A549 (cell line): ENCODE measurements at regions not wholly inside any gene's neighbourhood (a gene's known extent, or its start where the extent isn't known, plus 50 kb on each side); places are given as distances from the start of the nearest gene placed in this dataset.

ENCODE experiments used
- ATAC-seq, 2 experiments: fragments of 200-7000 bp in 1 of 2; fragments of >200 bp in 1 of 2; cut with Nextera tagmentation in 1 of 2; cut with Tn5 transposase in 1 of 2; 3 replicates each; pipeline versions ENCODE4 v1.8.0 to v1.9.1; 2018 to 2020; ENCODE audit warnings: mild to moderate bottlenecking in 1 of 2, moderate library complexity in 1 of 2
- CTCF ChIA-PET: fragments of 300-600 bp; sonication (Branson Sonifier 250); formaldehyde crosslinking; extraction: SDS; loops from one replicate; lab custom pipeline; 2021; ENCODE audit warnings: antibody characterized with exemption, inconsistent platforms; lab: Yijun Ruan, JAX
- POLR2A ChIA-PET: fragments of 350-600 bp; formaldehyde crosslinking; extraction: SDS; loops from one replicate; lab custom pipeline; 2021; ENCODE audit warnings: antibody characterized with exemption, inconsistent platforms; lab: Yijun Ruan, JAX
- DNase-seq, 2 experiments: peaks; one replicate each; pipeline versions ENCODE4 v3.0.0 to v3.0.0-alpha.2; 2011 to 2016; ENCODE audit warnings: low read depth in 1 of 2, low spot score in 1 of 2
- FAIRE-seq: peaks from 2 replicates; lab custom pipeline; 2011; peaks lifted over from hg19 to GRCh38; lab: Jason Lieb, UNC
- H3K27ac ChIP-seq, 2 experiments: fragments of >200 bp; sonication (Bioruptor Twin); formaldehyde crosslinking; 3 replicates each; pipeline ENCODE4 v1.5.1; 2016 to 2017
- H3K4me1 ChIP-seq: fragments of >200 bp; sonication (Bioruptor Twin); formaldehyde crosslinking; 3 replicates; pipeline ENCODE4 v1.6.1; 2016
- H3K4me2 ChIP-seq: fragments of >200 bp; sonication (Bioruptor Twin); formaldehyde crosslinking; 3 replicates; pipeline ENCODE4 v1.6.1; 2016
- H3K4me3 ChIP-seq: fragments of >200 bp; sonication (Bioruptor Twin); formaldehyde crosslinking; 3 replicates; pipeline ENCODE4 v1.5.1; 2016
- H3K9me3 ChIP-seq: fragments of >200 bp; sonication (Bioruptor Twin); formaldehyde crosslinking; 3 replicates; pipeline ENCODE4 v1.6.1; 2016
- ATOH8 ChIP-seq: fragments of 250-450 bp; sonication (Bioruptor Pico); IDR thresholded peaks from 2 replicates; pipeline ENCODE4 v1.5.0; 2020; ENCODE audit warnings: low read depth, mild to moderate bottlenecking, moderate library complexity
- CBX2 ChIP-seq: fragments of 200-600 bp; sonication (generic); IDR thresholded peaks from 2 replicates; pipeline ENCODE4 v1.6.1; 2016; ENCODE audit warnings: low read depth, mild to moderate bottlenecking, borderline replicate concordance
- CHD2 ChIP-seq: fragments of 150-350 bp; IDR thresholded peaks from 2 replicates; pipeline ENCODE4 v1.6.1; 2014; ENCODE audit warnings: low read length; ENCODE audit not compliant: partially characterized antibody
- CHD4 ChIP-seq: fragments of 200-600 bp; sonication (generic); IDR thresholded peaks from 2 replicates; pipeline ENCODE4 v1.6.1; 2016; ENCODE audit warnings: antibody characterized with exemption, mild to moderate bottlenecking, borderline replicate concordance
- EP300 ChIP-seq, 2 experiments: fragments of >200 bp; sonication (Bioruptor Twin); formaldehyde crosslinking; IDR thresholded peaks; 2 replicates in 1 of 2; 3 replicates in 1 of 2; pipeline ENCODE4 v1.6.1; 2016 to 2017
- FOXS1 ChIP-seq: fragments of 250-450 bp; sonication (Bioruptor Pico); IDR thresholded peaks from 2 replicates; pipeline ENCODE4 v1.5.0; 2020; ENCODE audit warnings: mild to moderate bottlenecking, moderate library complexity
- HDAC2 ChIP-seq: fragments of 200-600 bp; sonication (generic); IDR thresholded peaks from 2 replicates; pipeline ENCODE4 v1.6.1; 2016
- HOXB5 ChIP-seq: fragments of 250-450 bp; sonication (Bioruptor Pico); IDR thresholded peaks from 2 replicates; pipeline ENCODE4 v1.5.0; 2020; ENCODE audit warnings: mild to moderate bottlenecking, moderate library complexity
- MAFK ChIP-seq: fragments of 450-650 bp; IDR thresholded peaks from 2 replicates; pipeline ENCODE4 v1.6.1; 2014; ENCODE audit not compliant: partially characterized antibody
- PBX3 ChIP-seq: IDR thresholded peaks from 2 replicates; pipeline ENCODE4 v1.6.1; 2012
- PHF8 ChIP-seq: fragments of 200-600 bp; sonication (generic); IDR thresholded peaks from 2 replicates; pipeline ENCODE4 v1.6.1; 2016; ENCODE audit warnings: low read depth, mild to moderate bottlenecking, antibody characterized with exemption, moderate library complexity, borderline replicate concordance
- POLR2AphosphoS2 ChIP-seq: conservative IDR thresholded peaks from 2 replicates; pipeline ENCODE4 v1.6.1; 2012; ENCODE audit warnings: low read length, improper control_type of control experiment, inconsistent platforms
- RAD21 ChIP-seq, 2 experiments: fragments of >200 bp in 1 of 2; sonication (Bioruptor Twin) in 1 of 2; formaldehyde crosslinking in 1 of 2; IDR thresholded peaks in 1 of 2; conservative IDR thresholded peaks in 1 of 2; 2 replicates in 1 of 2; 3 replicates in 1 of 2; pipeline ENCODE4 v1.6.1; 2012 to 2018; ENCODE audit warnings: inconsistent platforms in 1 of 2
- ZNF302 ChIP-seq: fragments of 250-450 bp; sonication (Bioruptor Pico); IDR thresholded peaks from 2 replicates; pipeline ENCODE4 v1.9.0; 2021; ENCODE audit warnings: inconsistent platforms, mild to moderate bottlenecking, moderate library complexity
- WGBS: methylation state at CpG from one replicate; pipeline ENCODE4 v1.1.6; 2017; ENCODE audit errors: missing lambda C conversion rate; 5-methylcytosine and 5-hydroxymethylcytosine counted together
- TF ChIP-seq, protein P1 (sequence below): fragments of 150-350 bp; IDR thresholded peaks from 2 replicates; pipeline ENCODE4 v1.6.1; 2014; ENCODE audit warnings: low read depth, mild to moderate bottlenecking, low read length

DNA sequence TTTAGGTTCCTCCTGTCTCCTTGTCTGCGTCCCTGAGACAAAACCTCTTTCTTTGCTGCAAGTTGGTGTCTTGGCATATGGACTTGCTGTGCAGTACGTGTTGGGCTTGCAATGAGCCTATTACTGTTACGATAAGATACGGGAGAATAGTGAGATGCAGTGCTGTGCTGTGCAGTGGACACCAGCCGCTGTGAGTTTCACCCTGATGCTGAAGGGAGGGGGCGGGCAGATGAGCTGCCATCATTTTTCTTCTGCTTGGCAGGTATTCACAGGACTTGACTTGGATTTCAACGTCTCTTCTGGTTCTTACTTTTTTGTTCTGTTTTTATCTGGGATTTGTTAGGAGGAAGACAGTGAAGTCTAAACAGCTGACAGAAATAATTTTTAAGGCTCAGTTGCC, 257.1 kb upstream of the PITRM1 start:
- peaks cover 21% of the 10 kb centered on the region for H3K4me1 ChIP-seq
- no peak overlapping the region for H3K4me2 ChIP-seq
- no peak for ATAC-seq
- no peak for TF ChIP-seq HDAC2
- TF ChIP-seq, all 56 proteins: peak for 0
- no peak overlapping the region for H3K4me3 ChIP-seq
- 62% methylated on average over 7 of the region's 7 CpGs for WGBS
- FAIRE-seq: peak; percentile 13
- H3K27ac ChIP-seq: no peak overlapping the region
- POLR2A ChIA-PET: no interaction called here
- CTCF ChIA-PET: interaction anchor here (0.6 kb wide), 1 partner anchor 480 kb away, joined by 3 read pairs; no protein-coding TSS in a partner anchor
- H3K9me3 ChIP-seq: 0 out of 3 replicates have a peak, but pooled peaks cover 6% of the 10 kb centered on the region
- DNase-seq: no peak

GRCh38 chr10:3428826-3429225, 256.2 kb upstream of the PITRM1 start:
- ChIA-PET POLR2A (no interaction called here), CTCF (no interaction called here)
- H3K4me1 ChIP-seq: peaks cover 27% of the 10 kb centered on the region
- no peak for FAIRE-seq
- H3K9me3 ChIP-seq: 0 out of 3 replicates have a peak, but pooled peaks cover 6% of the 10 kb centered on the region
- WGBS: 85% methylated on average over 3 of the region's 3 CpGs
- no peak overlapping the region for H3K4me3 ChIP-seq
- H3K27ac ChIP-seq: no peak overlapping the region
- TF ChIP-seq HOXB5 (CRISPR knock-in tag): no peak
- TF ChIP-seq CBX2: no peak
- no peak for TF ChIP-seq MAFK
- TF ChIP-seq RAD21 (conservative IDR thresholded peaks at IDR 0.05 in 1 of 2, IDR thresholded peaks at IDR 0.05 in 1 of 2): no peak
- no peak for TF ChIP-seq PBX3
- no peak for TF ChIP-seq EP300 (IDR thresholded peaks at IDR 0.05)
- TF ChIP-seq FOXS1 (CRISPR knock-in tag): no peak
- TF ChIP-seq CHD2: no peak
- TF ChIP-seq POLR2AphosphoS2: no peak
- no peak for TF ChIP-seq ZNF302 (CRISPR knock-in tag)
- TF ChIP-seq, all 56 proteins: peak for 0
- ATAC-seq (no peak), DNase-seq (no peak)
- no peak overlapping the region for H3K4me2 ChIP-seq

DNA sequence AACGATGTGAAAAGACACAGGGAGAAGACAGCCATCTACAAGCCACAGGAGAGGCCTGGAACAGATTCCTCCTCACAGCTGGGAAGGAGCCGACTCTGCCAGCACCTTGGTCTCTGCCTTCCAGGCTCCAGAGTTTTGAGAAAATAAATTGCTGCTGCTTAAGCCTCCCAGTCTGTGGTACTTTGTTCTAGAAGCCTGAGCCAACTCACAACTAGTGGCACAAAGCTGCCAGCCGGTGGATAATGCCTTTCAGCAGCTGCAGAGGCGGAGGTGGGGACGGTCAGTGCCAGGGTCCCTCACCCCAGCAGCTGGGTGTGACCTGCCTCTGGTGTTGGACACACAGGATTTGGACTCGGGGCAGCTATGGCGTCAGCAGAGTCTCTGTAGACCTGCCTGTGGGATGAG, 255.4 kb upstream of the PITRM1 start:
- POLR2A ChIA-PET: no interaction called here
- H3K4me2 ChIP-seq: no peak overlapping the region
- CTCF ChIA-PET: no interaction called here
- DNase-seq (no peak), FAIRE-seq (no peak), ATAC-seq (no peak)
- 84% methylated on average over 7 of the region's 7 CpGs for WGBS
- peaks cover 27% of the 10 kb centered on the region for H3K4me1 ChIP-seq
- no peak overlapping the region for H3K27ac ChIP-seq
- TF ChIP-seq PHF8 (no peak), CHD4 (no peak), ATOH8 (CRISPR knock-in tag) (no peak)
- H3K9me3 ChIP-seq: 0 out of 3 replicates have a peak, but pooled peaks cover 6% of the 10 kb centered on the region
- no peak overlapping the region for H3K4me3 ChIP-seq

DNA sequence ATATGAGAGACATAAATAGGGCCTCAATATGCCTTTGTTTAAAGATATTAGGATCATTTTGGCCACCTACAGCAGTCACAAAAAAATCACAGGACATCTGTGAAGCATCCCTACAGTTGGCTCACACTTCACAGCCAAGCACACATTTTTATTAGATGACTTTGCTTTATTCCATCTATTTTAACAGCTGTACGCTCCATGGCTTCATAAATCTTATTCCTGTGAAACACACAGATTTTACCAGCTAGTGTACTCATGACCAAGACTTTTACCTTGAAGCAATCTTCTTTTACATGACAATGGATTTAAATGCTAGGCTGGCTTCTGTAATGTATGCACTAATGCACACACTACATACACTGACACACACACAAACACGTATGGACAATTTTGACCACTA, 254.8 kb upstream of the PITRM1 start:
- DNase-seq (no peak), ATAC-seq (no peak)
- WGBS: 88% methylated on average over 2 of the region's 2 CpGs
- Histone ChIP-seq H3K4me1 (peaks cover 27% of the 10 kb centered on the region), H3K27ac (no peak overlapping the region), H3K4me2 (no peak overlapping the region), H3K4me3 (no peak overlapping the region)
- POLR2A ChIA-PET: no interaction called here
- TF ChIP-seq, protein P1, sequence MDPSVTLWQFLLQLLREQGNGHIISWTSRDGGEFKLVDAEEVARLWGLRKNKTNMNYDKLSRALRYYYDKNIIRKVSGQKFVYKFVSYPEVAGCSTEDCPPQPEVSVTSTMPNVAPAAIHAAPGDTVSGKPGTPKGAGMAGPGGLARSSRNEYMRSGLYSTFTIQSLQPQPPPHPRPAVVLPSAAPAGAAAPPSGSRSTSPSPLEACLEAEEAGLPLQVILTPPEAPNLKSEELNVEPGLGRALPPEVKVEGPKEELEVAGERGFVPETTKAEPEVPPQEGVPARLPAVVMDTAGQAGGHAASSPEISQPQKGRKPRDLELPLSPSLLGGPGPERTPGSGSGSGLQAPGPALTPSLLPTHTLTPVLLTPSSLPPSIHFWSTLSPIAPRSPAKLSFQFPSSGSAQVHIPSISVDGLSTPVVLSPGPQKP: no peak
- TF ChIP-seq, all 56 proteins: peak for 0
- FAIRE-seq: no peak
- CTCF ChIA-PET: no interaction called here
- 0 out of 3 replicates have a peak, but pooled peaks cover 6% of the 10 kb centered on the region for H3K9me3 ChIP-seq
